CMK (cell line): ENCODE measurements at regions not wholly inside any gene's neighbourhood (a gene's known extent, or its start where the extent isn't known, plus 50 kb on each side); places are given as distances from the start of the nearest gene placed in this dataset.

Source experiments
- DNase-seq: peaks from one replicate; pipeline ENCODE4 v3.0.0-alpha.2; 2010; ENCODE audit warnings: low read depth

DNA sequence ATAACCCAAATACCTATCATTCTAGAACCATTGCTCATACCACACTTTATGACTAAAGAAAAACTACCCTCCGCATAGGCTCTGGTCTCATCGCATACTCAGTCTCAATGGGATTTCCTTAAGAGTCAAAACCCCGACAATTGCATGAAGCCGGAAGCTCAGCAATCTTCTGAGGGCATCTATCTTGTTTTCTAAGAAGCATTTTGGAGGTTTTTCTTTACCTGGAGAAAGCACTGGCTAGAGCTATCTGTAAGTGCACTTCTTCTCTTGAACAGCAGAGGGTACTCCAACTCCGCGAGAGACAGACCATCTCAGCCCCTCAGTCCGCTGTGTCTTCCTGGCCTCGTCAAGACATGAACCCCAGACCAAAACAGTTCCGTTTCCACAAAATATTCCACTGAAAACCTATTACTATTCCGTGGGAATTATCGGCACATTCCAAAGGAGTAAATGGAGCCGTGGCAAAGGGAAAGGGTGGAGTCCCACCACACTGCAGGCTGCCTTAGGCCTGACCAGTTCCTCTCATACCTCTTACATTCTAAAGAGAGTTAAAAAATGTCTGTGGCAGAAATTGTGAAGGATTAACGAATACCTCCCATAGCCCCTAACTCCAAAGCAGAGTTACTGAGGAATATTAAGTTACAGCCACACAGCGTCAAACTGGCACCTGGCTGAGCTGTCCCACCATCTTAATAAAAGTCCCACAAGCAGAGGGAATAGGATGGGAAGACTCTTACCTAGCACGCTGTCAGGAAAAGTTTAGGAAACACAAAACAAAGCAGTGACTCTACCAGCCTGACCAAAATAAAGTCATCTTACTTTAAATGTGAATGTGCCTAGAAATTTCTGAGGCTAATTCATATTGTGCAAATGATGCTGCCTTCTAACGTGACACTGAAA, 325.6 kb upstream of the VRK2 start:
- DNase-seq = peak; percentile 15

DNA sequence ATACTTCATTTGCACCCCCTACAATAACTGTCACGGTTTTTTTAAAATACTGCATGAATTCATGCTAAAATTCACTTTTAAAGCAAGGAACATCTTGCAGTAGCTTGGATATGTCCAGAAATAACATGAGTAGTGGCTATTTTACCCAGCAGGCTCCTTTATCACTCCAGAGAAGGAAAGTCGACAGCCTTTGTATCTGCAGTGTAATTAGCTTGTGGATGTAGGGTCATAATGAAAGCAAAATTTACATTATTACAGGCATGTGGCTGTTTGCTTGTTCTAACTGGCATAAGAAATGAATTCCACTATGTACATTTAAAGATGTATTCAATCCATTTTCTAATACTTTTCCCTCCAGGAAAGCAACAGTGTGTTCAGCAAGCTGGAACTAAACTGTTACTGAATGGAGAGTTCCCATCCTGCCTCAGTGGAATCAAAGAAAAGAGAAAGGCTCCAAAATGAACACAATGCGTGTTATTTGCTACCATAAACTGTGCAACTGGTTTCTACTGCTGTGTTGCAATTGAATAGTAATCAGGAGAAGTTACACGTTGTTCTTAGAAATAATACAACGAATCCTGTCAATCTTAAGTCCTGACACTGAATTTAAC, 321.2 kb upstream of the VRK2 start:
- DNase-seq = no peak

DNA sequence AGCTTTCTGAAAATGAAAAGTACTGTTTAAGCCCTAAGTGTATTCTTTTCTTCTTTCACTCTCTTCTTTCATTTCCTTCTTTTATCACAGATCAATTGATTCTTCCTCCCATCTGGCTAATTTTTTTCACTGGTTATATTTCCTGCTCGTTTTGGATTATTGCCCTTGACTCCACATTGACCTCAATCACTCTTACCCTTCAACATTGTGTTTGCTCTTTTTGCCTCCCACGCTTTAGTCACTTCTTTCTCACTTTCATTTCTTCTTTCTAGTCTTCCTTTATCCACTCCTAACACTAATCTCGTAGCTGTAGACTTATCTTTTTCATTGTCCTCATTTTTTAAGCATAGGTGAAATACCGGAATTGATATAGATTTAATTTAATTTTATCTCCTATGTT, 320.3 kb upstream of the VRK2 start:
- no peak for DNase-seq

DNA sequence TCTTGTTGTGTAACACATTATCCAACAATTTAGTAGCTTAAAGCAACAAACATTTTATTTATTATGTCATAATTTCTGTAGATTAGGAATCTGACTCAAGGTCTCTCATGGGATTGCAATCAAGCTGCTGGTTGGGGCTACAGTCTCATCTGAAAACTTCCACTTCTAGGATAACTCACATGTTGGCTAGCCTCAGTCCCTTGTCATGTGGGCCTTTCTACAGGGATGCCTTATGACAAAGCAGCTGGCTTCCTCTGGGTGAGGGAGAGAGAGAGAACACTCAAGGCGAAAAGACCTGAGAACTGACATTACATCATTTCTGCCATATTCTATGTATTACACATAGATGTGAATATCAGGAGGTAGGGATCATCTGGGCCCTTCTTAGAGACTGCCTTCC, 317.9 kb upstream of the VRK2 start:
- no peak for DNase-seq

DNA sequence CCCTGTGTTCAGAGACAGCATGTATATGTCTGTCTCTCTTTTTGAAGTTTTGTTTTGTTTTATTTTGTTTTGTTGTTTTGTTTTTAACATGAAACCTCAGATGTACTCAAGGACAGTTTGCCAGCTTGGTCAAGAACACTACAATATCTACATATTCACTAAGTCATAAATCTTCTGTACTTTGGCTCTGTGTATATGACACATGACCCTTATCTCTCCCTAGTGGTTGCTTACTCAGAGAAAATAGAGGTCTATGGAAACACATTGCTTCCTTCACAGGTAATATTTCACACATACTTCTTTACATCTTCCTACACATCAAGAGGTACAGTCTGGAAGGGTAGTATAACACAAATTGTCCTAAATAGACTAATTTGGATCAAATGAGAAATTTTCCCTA, 312.6 kb upstream of the VRK2 start:
- DNase-seq = no peak

DNA sequence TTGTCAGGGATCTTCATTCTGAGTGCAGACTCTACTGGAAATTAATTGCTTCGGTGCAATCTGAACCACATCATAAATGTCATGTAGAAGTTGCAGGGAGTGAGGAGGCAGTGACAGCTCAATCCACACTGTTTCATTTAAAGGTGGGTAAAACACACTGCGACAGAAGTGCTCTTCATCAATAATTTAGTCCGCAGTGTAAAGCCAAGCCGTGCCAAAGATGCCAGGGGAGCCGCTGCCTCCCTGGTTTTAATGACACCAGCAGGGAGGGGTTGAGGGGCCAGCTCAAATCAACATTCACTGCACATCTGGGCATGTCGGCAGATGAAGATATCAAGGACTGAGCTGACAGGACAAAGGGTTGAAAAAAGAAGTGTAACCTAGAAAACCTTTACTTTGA, 305.7 kb upstream of the VRK2 start:
- DNase-seq = no peak

DNA sequence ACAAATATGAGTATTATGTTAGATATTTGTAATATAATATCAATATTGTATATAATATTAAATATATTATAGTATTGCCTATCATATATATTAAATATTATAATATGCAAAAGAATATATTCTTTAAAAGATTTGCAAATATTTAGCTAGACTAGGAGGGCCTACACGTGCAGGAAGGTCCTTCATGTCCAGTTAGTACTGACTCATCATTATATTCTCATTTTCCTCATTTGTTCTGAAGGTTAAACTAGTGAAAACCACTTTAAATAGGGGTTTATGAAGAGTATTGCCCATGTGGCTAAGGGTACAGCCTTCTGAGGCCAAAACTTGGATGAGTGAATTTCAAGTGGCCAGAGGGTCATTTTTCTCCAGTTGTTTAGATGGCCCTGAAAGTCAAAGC, 293.0 kb upstream of the VRK2 start:
- no peak for DNase-seq

DNA sequence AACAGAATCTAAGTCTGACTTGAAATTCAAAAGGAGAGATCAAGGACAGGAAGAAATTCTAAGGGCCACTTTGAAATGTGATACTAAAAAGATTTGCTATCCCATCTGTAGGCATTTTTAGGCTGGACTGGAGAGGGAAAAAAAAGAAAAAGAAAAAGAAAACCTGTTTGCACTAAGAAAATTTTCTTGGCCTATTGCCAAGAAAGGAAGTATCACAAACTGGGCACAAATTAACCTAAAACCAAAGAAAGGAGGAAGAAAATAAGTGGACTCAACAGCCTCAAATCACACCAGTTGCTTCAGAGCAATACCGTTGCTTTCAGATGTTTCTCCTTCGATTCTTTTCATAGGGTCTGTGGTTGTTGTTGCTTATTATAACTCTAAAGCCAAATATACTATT, 287.9 kb upstream of the VRK2 start:
- DNase-seq = no peak

DNA sequence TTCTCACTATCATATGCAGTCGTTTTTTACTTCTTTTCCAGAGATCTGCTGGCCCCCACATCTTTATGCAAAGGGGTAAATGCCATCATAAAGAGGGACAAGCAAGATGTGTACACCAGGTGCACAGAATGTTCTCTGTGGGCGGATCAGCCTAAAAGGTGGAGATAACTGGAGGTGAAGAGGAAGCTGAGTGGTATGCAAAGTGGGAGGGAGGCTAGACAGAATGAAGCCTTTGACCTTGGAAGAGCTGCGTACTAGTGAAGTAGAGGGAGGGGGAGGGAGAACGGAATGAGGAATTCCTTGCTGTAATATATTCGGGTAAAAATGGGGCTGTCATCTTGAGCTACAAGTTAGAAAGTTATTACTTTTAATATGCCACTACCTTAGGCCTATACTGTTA, 287.5 kb upstream of the VRK2 start:
- DNase-seq = no peak

DNA sequence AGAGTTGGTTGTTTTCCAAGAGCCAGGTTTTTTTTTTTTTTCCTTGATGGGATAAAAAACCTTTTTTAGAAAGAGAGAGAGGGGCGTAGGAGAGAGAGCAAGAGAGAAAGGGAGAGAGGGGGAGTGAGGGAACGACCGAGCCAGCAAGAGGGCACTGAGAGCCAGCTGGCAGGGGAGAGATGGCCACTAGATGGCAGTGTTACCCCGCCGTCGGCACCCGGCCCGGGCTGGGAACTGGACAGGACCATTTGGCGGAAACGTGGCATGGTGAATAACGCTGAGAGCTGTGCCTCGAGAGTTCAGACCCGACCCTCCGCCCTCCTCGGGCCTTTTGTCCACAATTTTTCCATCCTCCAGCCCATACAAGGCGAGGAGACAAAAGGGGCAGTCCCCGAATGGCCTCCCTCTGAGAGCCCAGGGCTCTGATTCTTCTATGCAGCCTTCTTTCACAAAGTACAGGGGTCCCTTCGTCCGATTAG, 286.7 kb upstream of the VRK2 start:
- DNase-seq = peak; percentile 63

DNA sequence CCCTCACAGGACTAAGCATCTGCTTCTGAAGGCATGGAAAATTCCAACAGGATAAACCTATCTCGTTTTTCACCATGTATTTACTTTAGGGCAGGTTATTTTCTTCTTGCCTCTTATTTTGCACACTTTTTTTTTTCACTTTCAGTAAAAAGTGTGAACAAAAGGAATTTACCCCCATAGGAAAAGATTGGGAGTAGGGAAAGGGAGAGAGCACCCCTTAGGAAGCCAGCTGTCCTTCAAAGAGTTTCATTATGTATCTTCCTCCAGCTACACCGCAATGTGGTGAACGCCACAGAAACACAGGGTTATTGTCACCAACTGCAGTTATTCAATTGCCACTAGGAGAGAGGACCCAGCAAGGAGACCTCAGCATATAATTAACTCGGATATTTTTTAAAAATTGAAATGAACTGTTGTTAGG, 286.2 kb upstream of the VRK2 start:
- DNase-seq = no peak

DNA sequence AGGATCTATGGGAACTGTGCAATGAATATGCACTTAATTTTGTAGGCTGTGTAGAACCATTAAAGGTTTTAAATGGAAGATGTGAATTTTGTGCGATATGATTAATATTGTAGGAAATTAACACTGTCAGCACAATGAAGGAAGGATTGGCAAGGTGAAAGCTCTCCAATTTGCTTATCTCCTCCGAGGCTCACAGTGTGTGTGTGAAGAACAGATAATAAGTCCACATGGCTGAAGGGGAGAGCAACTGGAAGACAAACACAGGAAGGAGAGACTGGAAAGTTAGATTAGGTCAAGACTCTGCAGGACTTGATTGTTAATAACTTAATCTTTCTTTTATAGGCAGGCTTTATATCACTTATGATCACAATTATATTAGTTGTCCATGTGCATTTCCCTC, 269.7 kb upstream of the VRK2 start:
- no peak for DNase-seq

DNA sequence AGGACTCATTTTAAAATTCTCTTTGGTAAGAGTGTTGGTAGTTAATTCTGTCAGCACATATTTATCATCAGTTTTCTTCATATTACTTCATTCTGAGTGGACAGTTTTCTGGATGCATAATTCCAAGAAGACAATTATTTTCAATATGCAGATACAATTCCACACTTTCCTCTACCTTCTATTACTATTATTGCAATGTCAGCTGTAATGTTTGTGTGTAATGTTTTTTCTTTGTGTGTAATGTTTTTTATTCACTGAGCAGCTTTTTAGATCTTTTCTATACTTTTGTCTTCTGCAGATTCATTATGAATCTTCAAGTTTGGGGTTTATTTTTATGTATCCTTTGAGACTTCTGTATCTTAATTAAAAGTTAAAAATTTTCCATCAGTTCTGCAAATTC, 264.0 kb upstream of the VRK2 start:
- no peak for DNase-seq

DNA sequence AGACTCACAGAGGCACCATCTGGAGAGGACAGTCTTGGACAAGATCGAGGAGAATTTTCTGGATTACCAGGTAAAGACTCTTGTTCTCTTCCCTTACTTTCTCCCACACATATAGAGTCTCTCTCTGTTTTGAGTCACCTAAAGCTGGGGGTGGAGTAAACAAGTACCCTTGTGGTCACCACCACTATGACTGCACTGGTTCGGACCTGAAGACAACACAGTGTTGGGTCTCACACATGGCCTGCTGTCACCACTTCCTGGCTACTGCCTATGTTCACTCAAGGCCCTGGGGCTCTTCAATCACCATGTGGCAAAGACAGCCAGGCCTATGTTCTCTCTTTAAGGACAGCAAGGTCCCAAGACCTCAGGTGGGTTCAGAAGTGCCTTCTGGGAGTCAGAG, 253.3 kb upstream of the VRK2 start:
- DNase-seq = no peak

DNA sequence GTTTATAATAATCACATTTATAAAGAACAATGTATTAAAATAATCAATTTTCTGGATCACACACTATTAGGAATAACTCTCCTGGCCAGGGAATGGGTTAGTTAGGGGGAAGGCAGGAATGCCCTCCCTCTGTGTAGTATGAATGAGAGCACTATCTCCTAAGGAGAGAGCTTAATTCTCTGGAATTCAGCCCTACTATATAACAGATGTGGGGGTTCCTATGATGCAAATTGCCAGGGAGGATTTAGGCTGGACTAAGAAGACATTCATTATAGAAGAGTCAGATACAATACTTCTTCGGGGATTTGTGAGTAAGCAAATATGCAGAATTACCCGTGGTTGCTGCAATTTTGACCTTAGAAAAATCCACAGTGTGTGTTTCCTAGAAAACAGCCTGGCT, 250.1 kb upstream of the VRK2 start:
- no peak for DNase-seq

DNA sequence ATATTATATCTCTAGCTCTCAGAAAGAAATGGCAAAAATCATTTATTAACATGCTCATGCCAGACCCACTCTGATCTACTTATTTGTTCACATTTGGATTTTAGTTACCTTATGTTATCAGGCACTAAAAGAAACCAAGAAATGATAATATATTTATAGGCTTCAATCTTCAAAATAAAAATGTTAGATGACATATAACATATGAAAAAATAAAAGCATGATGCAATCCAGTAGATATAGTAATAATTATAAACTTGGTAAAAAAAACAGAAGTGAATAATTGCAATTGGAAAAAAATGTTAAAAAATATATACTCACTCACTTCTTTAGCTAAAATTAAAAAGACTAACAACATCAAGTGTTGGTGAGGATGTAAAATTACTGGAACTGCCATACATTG, 248.3 kb upstream of the VRK2 start:
- DNase-seq = no peak

DNA sequence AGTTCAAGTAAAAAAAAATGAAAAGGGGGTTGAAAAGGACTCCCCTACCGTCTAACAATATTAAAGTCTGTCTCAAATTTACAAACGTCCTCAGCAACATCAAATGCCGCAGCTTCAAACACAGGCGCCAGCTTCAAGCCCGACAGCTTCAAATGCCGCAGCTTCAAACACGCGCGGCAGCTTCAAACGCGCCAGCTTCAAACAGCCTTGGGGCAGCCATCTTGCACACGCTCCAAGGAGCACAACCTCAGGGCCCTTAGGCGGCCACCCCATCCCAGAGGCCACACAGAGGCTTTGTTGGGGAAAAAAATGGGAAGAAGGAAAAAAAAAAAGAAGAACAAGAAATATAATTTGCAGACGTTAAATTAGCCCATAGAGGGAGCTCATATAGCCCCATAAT, 244.4 kb upstream of the VRK2 start:
- DNase-seq = no peak

DNA sequence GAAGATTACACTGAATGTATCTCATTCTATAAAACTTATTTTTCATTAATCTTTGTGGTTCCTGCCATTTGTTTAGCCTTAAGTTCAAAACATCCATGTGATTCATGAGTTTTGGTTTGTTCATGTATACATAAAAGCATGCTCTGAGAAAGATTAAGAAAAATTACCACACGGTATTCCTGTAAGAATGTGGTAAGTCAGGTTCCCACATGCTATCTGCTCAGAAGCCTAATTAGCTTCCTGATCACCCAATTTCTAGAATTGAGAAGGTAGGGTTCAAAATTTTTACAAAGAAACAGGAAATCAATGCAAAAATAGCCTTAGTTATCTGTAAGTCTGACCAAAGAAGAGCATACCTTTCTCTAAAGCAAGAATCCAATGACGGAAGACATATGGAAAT, 241.6 kb upstream of the VRK2 start:
- DNase-seq = no peak

DNA sequence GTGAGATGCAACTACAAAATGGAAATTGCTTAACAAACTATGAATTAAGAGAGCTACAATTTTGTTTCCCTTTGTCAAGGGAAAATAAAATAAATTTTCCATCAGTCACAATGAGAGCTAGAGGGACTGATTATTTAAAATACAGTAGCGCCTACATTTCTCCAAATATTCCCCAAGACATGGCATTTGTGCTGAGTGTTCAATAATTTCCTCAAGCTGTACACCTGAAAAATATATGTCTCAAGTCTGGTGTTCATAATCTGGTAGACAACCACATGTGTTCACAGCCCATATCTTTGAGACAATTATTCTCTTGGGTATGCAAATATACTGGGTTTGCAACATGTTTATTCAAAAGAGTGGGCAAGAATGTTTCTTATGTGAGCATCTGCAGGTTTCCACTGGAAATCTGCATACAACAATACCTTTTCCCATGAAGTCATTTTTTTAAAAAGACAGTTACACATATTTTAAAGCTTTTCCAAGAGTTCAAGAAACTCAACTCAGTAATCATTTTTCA, 240.1 kb upstream of the VRK2 start:
- DNase-seq = no peak

DNA sequence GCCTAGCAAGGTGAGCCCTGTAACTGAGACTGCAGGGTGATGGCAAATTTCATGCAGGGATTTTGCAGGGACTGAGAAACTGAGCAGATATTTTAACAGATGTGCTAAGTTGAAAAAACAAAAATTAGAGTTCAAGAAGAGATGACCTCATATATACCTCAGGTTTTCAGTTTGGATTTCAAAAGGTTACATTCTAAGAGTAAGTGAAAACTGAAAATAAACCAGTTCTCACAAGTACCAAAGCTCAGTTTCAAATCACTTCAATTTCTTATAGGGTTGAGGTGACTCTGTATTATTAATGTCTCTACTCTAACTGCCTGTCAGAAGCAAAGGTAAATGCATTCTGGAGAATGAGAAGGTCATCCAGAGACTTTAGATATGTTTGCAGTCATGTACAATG, 237.4 kb upstream of the VRK2 start:
- no peak for DNase-seq

DNA sequence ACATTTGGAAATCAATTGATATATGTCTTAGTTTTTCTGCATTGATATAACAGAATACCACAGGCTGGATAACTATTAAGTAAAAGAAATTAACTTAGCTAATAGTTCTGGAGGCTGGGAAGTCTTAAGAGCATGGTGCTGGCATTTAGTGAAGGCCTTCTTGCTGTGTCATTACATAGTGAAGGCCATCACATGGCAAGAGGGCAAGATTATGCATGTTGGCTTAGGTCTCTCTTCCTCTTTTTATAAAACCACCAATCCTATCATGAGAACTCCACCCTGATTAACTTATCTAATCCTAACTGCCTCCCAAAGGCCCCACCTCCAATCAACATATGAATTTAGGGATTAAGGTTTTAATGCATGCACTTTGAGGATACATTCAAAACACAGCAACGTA, 225.5 kb upstream of the VRK2 start:
- no peak for DNase-seq

DNA sequence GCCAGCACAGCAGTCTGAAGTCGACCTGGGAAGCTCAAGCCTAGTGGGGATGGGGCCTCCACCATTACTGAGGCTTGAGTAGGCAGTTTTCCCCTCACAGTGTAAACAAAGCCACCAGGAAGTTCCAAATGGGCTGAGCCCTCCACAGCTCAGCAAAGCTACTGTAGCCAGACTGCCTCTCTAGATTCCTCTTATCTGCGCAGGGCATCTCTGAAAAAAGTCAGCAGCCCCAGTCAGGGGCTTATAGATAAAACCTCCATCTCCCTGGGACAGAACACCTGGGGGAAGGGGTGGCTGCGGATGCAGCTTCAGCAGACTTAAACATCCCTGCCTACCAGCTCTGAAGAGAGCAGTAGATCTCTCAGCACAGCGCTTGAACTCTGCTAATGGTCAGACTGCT, 218.4 kb upstream of the VRK2 start:
- no peak for DNase-seq

DNA sequence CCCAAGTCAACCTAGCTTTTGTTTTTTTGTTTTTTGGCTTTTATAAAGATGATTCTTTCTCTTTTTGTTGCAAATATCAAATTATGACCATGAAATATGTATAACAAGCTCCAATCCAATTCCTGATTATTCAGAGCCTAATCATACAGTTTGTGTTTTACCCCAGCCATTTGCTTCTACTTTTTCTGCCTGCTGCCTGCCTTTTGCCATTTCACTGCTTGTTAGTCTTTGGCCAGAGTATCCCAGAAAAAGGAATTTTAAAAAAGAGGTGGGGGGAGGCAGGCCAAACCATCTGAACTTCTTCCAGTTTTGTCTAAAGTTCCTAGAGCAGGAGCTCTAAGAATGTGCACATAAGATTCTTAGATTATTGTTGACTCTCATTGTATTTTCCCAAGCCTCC, 211.9 kb upstream of the VRK2 start:
- DNase-seq = no peak

DNA sequence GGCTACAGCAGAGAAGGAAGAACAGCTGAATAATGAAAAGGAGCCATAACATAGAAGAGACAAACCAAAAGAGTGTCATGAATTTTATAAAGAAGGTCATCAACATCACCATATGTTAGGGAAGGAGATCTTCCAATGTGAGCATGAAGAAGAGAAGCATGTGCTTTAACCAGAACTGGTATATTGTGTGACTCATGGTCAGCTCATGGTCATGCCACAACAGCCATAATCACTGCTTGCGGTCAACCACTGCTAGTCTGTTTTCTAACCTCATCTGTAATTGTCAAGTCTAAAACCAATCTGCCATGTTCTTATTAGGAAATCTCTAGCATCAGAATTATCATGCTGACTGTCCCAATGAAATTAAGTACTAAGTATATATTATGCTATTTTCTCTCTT, 204.1 kb upstream of the VRK2 start:
- no peak for DNase-seq
